Chondrocyte (in vitro differentiated cells): ENCODE measurements at regions not wholly inside any gene's neighbourhood (a gene's known extent, or its start where the extent isn't known, plus 50 kb on each side); places are given as distances from the start of the nearest gene placed in this dataset.
A peak's percentile ranks its signal among the peaks of the same experiment; 100 is the strongest.

Source experiments
- DNase-seq: peaks from one replicate; pipeline ENCODE4 v3.0.0; 2021; ENCODE audit warnings: mixed read lengths, low spot score
- H3K27ac Mint-ChIP-seq: one replicate; pipeline ENCODE4 v1.8.0; 2021; ENCODE audit warnings: mild to moderate bottlenecking, moderate library complexity, mixed read lengths; ENCODE audit not compliant: unreplicated experiment
- H3K27me3 Mint-ChIP-seq: 2 replicates; pipeline ENCODE4 v1.8.0; 2021; ENCODE audit warnings: low read depth, mixed read lengths
- H3K36me3 Mint-ChIP-seq: 2 replicates; pipeline ENCODE4 v1.8.0; 2021; ENCODE audit warnings: low read depth, mixed read lengths
- H3K4me1 Mint-ChIP-seq: 2 replicates; pipeline ENCODE4 v1.8.0; 2021; ENCODE audit warnings: low read depth, mild to moderate bottlenecking, mixed read lengths
- H3K4me3 Mint-ChIP-seq: one replicate; pipeline ENCODE4 v1.8.0; 2021; ENCODE audit warnings: mild to moderate bottlenecking, moderate library complexity, mixed read lengths; ENCODE audit not compliant: unreplicated experiment
- H3K9me3 Mint-ChIP-seq: 2 replicates; pipeline ENCODE4 v1.8.0; 2021; ENCODE audit warnings: low read depth, mixed read lengths
- TF ChIP-seq, protein P1 (sequence below): fragments of 200-600 bp; sonication (generic); IDR thresholded peaks from 2 replicates; pipeline ENCODE4 v1.5.0; 2021; ENCODE audit warnings: antibody characterized with exemption, mild to moderate bottlenecking, moderate library complexity

DNA sequence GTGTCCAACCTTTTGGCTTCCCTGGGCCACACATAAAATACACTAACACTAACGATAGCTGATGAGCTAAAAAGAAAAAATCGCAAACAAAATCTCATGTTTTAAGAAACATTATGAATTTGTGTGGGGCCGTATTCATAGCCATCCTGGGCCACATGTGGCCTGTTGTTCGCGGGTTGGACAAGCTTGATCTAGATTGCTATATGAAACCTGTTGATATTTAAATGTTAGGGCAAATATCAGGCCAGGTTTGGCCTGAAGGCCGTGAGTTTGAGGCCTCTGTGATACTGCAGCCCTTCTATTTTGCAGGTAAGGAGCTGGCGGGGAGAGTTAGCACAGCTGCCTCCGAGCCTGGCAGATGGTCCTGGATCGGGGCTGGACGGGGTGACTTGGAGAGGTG is 99.0 kb downstream of the CEBPB start:
- no peak for DNase-seq
- Mint-ChIP-seq H3K27ac (no peak overlapping the region), H3K4me1 (peaks cover 44% of the 10 kb centered on the region), H3K4me3 (no peak overlapping the region), H3K9me3 (no peaks in the 10 kb centered on the region), H3K27me3 (no peaks in the 10 kb centered on the region), H3K36me3 (no peaks in the 10 kb centered on the region)
- TF ChIP-seq, protein P1, sequence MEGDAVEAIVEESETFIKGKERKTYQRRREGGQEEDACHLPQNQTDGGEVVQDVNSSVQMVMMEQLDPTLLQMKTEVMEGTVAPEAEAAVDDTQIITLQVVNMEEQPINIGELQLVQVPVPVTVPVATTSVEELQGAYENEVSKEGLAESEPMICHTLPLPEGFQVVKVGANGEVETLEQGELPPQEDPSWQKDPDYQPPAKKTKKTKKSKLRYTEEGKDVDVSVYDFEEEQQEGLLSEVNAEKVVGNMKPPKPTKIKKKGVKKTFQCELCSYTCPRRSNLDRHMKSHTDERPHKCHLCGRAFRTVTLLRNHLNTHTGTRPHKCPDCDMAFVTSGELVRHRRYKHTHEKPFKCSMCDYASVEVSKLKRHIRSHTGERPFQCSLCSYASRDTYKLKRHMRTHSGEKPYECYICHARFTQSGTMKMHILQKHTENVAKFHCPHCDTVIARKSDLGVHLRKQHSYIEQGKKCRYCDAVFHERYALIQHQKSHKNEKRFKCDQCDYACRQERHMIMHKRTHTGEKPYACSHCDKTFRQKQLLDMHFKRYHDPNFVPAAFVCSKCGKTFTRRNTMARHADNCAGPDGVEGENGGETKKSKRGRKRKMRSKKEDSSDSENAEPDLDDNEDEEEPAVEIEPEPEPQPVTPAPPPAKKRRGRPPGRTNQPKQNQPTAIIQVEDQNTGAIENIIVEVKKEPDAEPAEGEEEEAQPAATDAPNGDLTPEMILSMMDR = no peak

DNA sequence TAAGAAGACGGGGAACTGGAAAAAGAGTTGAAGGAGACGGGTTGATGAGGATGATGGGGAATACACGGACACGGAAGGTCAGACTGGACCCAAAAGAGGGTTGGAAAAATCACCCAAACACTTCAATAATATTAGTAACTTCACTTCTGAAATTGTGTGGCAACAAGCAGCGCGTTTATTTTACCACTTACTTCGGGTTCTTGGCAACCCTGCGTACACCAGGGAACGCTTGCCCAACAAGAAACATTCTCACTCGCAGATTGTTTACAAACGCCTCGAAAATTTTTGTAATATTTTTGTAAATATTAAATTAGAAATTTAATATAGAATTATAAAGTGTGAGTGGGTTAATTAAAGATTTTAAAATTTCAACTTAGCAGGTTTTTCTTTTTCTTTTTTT is 99.5 kb downstream of the CEBPB start:
- H3K27ac Mint-ChIP-seq = no peak overlapping the region
- no peak overlapping the region for H3K4me3 Mint-ChIP-seq
- no peaks in the 10 kb centered on the region for H3K27me3 Mint-ChIP-seq
- TF ChIP-seq, protein P1 = no peak
- H3K9me3 Mint-ChIP-seq = no peaks in the 10 kb centered on the region
- DNase-seq = no peak
- H3K4me1 Mint-ChIP-seq = peaks cover 39% of the 10 kb centered on the region
- H3K36me3 Mint-ChIP-seq = no peaks in the 10 kb centered on the region

DNA sequence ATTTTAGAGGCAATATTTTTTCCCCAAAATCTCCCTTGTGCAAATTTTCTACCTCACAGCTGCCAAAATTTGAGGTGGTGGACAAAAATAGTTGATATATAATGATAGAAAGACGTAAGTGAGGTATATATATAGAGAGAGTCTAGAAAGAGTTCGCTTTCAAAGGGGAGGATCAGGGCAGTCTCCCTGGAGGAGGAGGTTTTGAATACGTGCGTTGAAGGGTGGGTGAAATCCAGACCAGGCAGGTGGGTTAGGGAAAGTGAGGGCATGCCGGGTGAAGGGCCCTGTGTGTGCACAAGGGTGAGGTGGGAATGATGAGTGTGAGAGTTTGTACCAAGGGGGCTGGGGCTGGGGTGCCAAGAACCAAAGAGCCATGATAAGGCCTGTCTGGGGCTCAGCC is 100.2 kb downstream of the CEBPB start:
- Mint-ChIP-seq H3K4me3 (no peak overlapping the region), H3K4me1 (peaks cover 32% of the 10 kb centered on the region), H3K36me3 (no peaks in the 10 kb centered on the region), H3K27me3 (no peaks in the 10 kb centered on the region), H3K9me3 (no peaks in the 10 kb centered on the region), H3K27ac (no peak overlapping the region)
- TF ChIP-seq, protein P1 = no peak
- DNase-seq = no peak

DNA sequence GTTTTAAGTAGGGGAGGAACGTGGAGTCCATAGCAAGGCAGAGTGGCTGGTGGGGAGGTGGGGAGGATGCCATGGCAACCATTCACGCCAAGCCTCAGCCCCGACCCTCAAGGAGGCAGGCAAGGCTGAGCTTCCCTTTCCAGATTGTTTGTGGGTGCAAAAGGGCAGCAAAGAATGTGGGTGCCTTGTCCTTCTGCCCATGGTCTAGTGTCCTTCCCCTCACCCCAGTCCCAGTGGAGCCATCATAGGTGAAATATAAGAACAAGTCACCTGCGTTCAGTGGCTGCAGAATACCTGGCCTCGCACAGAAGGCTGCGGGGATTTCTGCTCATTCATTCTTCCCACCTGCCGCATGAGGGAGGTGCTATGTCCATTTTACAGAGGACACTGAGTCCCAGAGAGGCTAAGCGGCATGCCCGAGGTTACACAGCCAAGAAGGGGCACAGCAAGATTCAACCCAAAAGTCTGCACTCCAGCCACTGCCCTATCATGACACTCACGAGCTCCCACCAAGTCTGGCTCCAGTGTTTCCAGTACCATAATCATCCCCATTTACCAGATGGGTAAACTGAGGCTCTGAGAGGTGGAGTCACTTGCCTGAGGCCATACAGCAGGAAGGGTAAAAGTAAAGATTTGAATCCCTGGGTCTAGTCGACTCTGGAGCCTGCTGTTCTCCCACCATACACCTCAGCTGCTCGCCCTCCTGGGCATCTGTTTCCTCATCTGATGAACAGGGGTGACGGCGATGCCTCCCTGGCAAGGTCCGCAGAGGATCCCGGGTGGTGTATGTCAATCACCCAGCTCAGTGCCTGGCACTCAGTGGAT is 100.8 kb downstream of the CEBPB start:
- no peak for DNase-seq
- peaks cover 26% of the 10 kb centered on the region for H3K4me1 Mint-ChIP-seq
- no peak overlapping the region for H3K27ac Mint-ChIP-seq
- H3K4me3 Mint-ChIP-seq = no peak overlapping the region
- H3K9me3 Mint-ChIP-seq = no peaks in the 10 kb centered on the region
- H3K36me3 Mint-ChIP-seq = no peaks in the 10 kb centered on the region
- no peaks in the 10 kb centered on the region for H3K27me3 Mint-ChIP-seq
- TF ChIP-seq, protein P1 = no peak

DNA sequence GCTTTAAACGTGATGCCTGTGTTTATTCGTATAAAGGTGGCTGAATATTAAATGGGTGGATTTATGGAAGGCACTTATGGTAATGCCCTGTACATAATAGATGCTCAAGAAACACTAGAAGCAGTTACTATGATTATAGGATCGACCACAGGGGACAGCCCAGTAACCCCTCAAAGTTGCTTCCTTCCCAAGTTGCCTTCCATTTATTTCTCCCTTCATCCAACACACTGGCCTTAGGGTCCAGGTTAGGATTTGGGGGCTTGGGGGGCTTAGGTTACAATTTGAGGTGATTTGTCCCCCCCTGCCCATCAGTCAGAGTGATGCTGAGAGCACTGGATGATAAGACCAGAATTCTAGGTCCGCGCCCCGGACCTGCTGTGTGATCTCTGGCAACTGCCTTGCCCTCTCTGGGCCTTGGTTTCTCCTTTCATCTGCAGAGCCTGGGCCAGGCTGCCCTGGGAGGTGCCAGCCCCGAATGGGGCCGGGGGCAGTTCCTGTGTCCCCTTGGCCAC is 101.5 kb downstream of the CEBPB start:
- no peak for DNase-seq
- H3K27me3 Mint-ChIP-seq = no peaks in the 10 kb centered on the region
- TF ChIP-seq, protein P1 = peak; percentile 20
- peaks cover 19% of the 10 kb centered on the region for H3K4me1 Mint-ChIP-seq
- H3K4me3 Mint-ChIP-seq = no peak overlapping the region
- H3K9me3 Mint-ChIP-seq = no peaks in the 10 kb centered on the region
- no peaks in the 10 kb centered on the region for H3K36me3 Mint-ChIP-seq
- H3K27ac Mint-ChIP-seq = peak overlapping the region; percentile 68
